OCI-LY7 (cell line): ENCODE measurements at regions not wholly inside any gene's neighbourhood (a gene's known extent, or its start where the extent isn't known, plus 50 kb on each side); places are given as distances from the start of the nearest gene placed in this dataset.

Experiments
- BruUV-seq: library from RNA; stranded (reverse); fragments of 400-500 nt; replicated peaks from 2 replicates; lab custom pipeline; 2021; lab: Mats Ljungman, UMichigan
- CTCF ChIA-PET: fragments of 300-600 bp; sonication (Branson Sonifier 250); formaldehyde crosslinking; loops from one replicate; lab custom pipeline; 2022; ENCODE audit warnings: antibody characterized with exemption; ENCODE audit not compliant: unreplicated experiment; lab: Charles Lee
- POLR2A ChIA-PET: fragments of 300-600 bp; sonication (Branson Sonifier 250); formaldehyde crosslinking; loops from one replicate; lab custom pipeline; 2022; ENCODE audit warnings: antibody characterized with exemption; lab: Charles Lee
- DNase-seq: peaks from one replicate; pipeline ENCODE4 v3.0.0-alpha.2; 2015; ENCODE audit warnings: low spot score
- H2AFZ ChIP-seq: fragments of 200-600 bp; sonication (generic), shearing (Covaris generic); 2 replicates; pipeline ENCODE4 v1.6.1; 2014; ENCODE audit warnings: mild to moderate bottlenecking, antibody characterized with exemption, low read length, moderate library complexity
- H3K27ac ChIP-seq: fragments of 200-600 bp; sonication (generic); 2 replicates; pipeline ENCODE4 v1.5.1; 2014; ENCODE audit warnings: mixed run types, low read depth, mild to moderate bottlenecking, moderate library complexity, low read length, inconsistent platforms; ENCODE audit not compliant: poor library complexity, severe bottlenecking
- H3K36me3 ChIP-seq: fragments of 200-600 bp; sonication (generic); 2 replicates; pipeline ENCODE4 v1.6.1; 2014; ENCODE audit warnings: mild to moderate bottlenecking, antibody characterized with exemption, low read length, moderate library complexity, mixed read lengths; ENCODE audit not compliant: insufficient read depth
- H3K4me1 ChIP-seq: fragments of 200-600 bp; sonication (generic); 2 replicates; pipeline ENCODE4 v1.5.1; 2014; ENCODE audit warnings: mild to moderate bottlenecking, low read length; ENCODE audit not compliant: insufficient read depth, poor library complexity, severe bottlenecking
- H3K4me2 ChIP-seq: fragments of 200-600 bp; sonication (generic); 2 replicates; pipeline ENCODE4 v1.6.1; 2014; ENCODE audit warnings: mild to moderate bottlenecking, low read length
- H3K4me3 ChIP-seq: fragments of 200-600 bp; sonication (generic); 2 replicates; pipeline ENCODE4 v1.5.1; 2014; ENCODE audit warnings: mild to moderate bottlenecking, low read depth, low read length; ENCODE audit not compliant: poor library complexity, severe bottlenecking
- H3K79me2 ChIP-seq: fragments of 200-600 bp; sonication (generic); 2 replicates; pipeline ENCODE4 v1.6.1; 2016; ENCODE audit warnings: low read depth, mild to moderate bottlenecking, low read length, moderate library complexity, mixed read lengths; ENCODE audit not compliant: insufficient read depth
- H3K9me2 ChIP-seq: fragments of 200-600 bp; sonication (generic); 2 replicates; pipeline ENCODE4 v1.6.1; 2016; ENCODE audit warnings: mild to moderate bottlenecking, low read length, mixed read lengths; ENCODE audit not compliant: insufficient read depth
- H3K9me3 ChIP-seq: fragments of 200-600 bp; sonication (generic); 2 replicates; pipeline ENCODE4 v1.6.1; 2014; ENCODE audit warnings: mild to moderate bottlenecking, mixed run types, low read length, mixed read lengths
- H4K20me1 ChIP-seq: fragments of 200-600 bp; sonication (generic); 2 replicates; pipeline ENCODE4 v1.6.1; 2014; ENCODE audit warnings: mild to moderate bottlenecking, antibody characterized with exemption, low read length, moderate library complexity, mixed read lengths; ENCODE audit not compliant: insufficient read depth
- CTCF ChIP-seq: fragments of 200-600 bp; sonication (generic); conservative IDR thresholded peaks from 2 replicates; pipeline ENCODE4 v1.5.1; 2014; ENCODE audit warnings: mild to moderate bottlenecking, antibody characterized with exemption, low read length, moderate library complexity, mixed read lengths
- EZH2phosphoT487 ChIP-seq: fragments of 200-600 bp; sonication (generic); IDR thresholded peaks from 2 replicates; pipeline ENCODE4 v1.6.1; 2018; ENCODE audit warnings: low read depth, borderline replicate concordance, mild to moderate bottlenecking, mixed run types, antibody characterized with exemption, low read length, moderate library complexity, mixed read lengths
- intact Hi-C: fragments of 100-400 bp; cut with micrococcal nuclease; formaldehyde crosslinking; loops from one replicate; pipeline ENCODE4 v1.10.0; 2022; ENCODE audit not compliant: unreplicated experiment

GRCh38 chr6:115634131-115634530 lies 426.6 kb downstream of the FRK start:
- no peak for DNase-seq
- no peak for TF ChIP-seq EZH2phosphoT487
- no peak for TF ChIP-seq CTCF
- Histone ChIP-seq H3K79me2 (no peaks in the 10 kb centered on the region), H3K9me3 (no peaks in the 10 kb centered on the region), H3K4me3 (no peak overlapping the region), H3K4me2 (no peak overlapping the region), H3K27ac (no peak overlapping the region), H3K4me1 (no peaks in the 10 kb centered on the region), H3K36me3 (no peaks in the 10 kb centered on the region), H3K9me2 (no peaks in the 10 kb centered on the region), H2AFZ (no peak overlapping the region), H4K20me1 (no peaks in the 10 kb centered on the region)
- no TSS peak for BruUV-seq
- POLR2A ChIA-PET, result no interaction called here
- intact Hi-C loops, result no loop called here
- CTCF ChIA-PET, result no interaction called here

- no peaks in the 10 kb centered on the region for H3K9me2 ChIP-seq
- intact Hi-C loops, result no loop called here
- no TSS peak for BruUV-seq
- no peak overlapping the region for H3K4me2 ChIP-seq
- no peak overlapping the region for H3K27ac ChIP-seq
- no peak for TF ChIP-seq CTCF
- no peak for TF ChIP-seq EZH2phosphoT487
- H3K4me1 ChIP-seq, result no peaks in the 10 kb centered on the region
- ChIA-PET CTCF (no interaction called here), POLR2A (interaction anchor here (0.6 to 1.1 kb wide), 2 partner anchors 13 to 54 kb away, joined by 3 read pairs; no protein-coding TSS in a partner anchor)
- no peak overlapping the region for H2AFZ ChIP-seq
- H3K79me2 ChIP-seq, result no peaks in the 10 kb centered on the region
- no peaks in the 10 kb centered on the region for H4K20me1 ChIP-seq
- H3K4me3 ChIP-seq, result no peak overlapping the region
- DNase-seq, result no peak
- H3K9me3 ChIP-seq, result no peaks in the 10 kb centered on the region
- no peaks in the 10 kb centered on the region for H3K36me3 ChIP-seq
Measured at GRCh38 chr6:115631028-115631427, 429.7 kb downstream of the FRK start.

GRCh38 chr6:115630424-115631024 lies 430.2 kb downstream of the FRK start:
- CTCF ChIA-PET, result no interaction called here
- Histone ChIP-seq H2AFZ (no peak overlapping the region), H3K4me1 (no peaks in the 10 kb centered on the region), H3K36me3 (no peaks in the 10 kb centered on the region), H3K27ac (no peak overlapping the region), H3K9me3 (no peaks in the 10 kb centered on the region), H3K4me2 (no peak overlapping the region), H3K9me2 (no peaks in the 10 kb centered on the region), H4K20me1 (no peaks in the 10 kb centered on the region), H3K79me2 (no peaks in the 10 kb centered on the region), H3K4me3 (no peak overlapping the region)
- POLR2A ChIA-PET, result interaction anchor here (0.6 to 1.1 kb wide), 2 partner anchors 13 to 54 kb away, joined by 3 read pairs; no protein-coding TSS in a partner anchor
- DNase-seq, result no peak
- TF ChIP-seq EZH2phosphoT487 (no peak), CTCF (no peak)
- no TSS peak for BruUV-seq
- intact Hi-C loops, result no loop called here
